Neural cell (in vitro differentiated cells): ENCODE measurements at regions not wholly inside any gene's neighbourhood (a gene's known extent, or its start where the extent isn't known, plus 50 kb on each side); places are given as distances from the start of the nearest gene placed in this dataset.

ENCODE experiments used
- H2AFZ ChIP-seq: fragments of 200-600, 300-800 bp; sonication (generic), shearing (Covaris generic); 2 replicates; pipeline ENCODE4 v1.6.0; 2014; ENCODE audit warnings: low read depth, mild to moderate bottlenecking, antibody characterized with exemption, low read length, moderate library complexity
- H3F3A ChIP-seq: fragments of 200-600 bp; shearing (Covaris generic); 2 replicates; pipeline ENCODE4 v1.6.1; 2016; ENCODE audit warnings: mild to moderate bottlenecking, moderate library complexity, mixed read lengths, antibody characterized with exemption, low read length; ENCODE audit not compliant: insufficient read depth, poor library complexity, severe bottlenecking
- H3K27ac ChIP-seq: fragments of 200-600, 300-800 bp; sonication (generic), shearing (Covaris generic); 2 replicates; pipeline ENCODE4 v1.5.1; 2014; ENCODE audit warnings: mild to moderate bottlenecking, low read length, moderate library complexity
- H3K27me3 ChIP-seq: fragments of 300-800, 200-600 bp; sonication (generic), shearing (Covaris generic); 2 replicates; pipeline ENCODE4 v1.6.0; 2014; ENCODE audit warnings: mild to moderate bottlenecking, low read depth, low read length, moderate library complexity; ENCODE audit not compliant: insufficient read depth
- H3K36me3 ChIP-seq: fragments of 300-800, 200-600 bp; sonication (generic), shearing (Covaris generic); 2 replicates; pipeline ENCODE4 v1.5.1; 2014; ENCODE audit warnings: mild to moderate bottlenecking, antibody characterized with exemption, low read length, moderate library complexity; ENCODE audit not compliant: insufficient read depth
- H3K4me2 ChIP-seq: fragments of 300-800, 200-600 bp; sonication (generic), shearing (Covaris generic); 2 replicates; pipeline ENCODE4 v1.6.0; 2014; ENCODE audit warnings: mild to moderate bottlenecking, low read length
- H3K4me3 ChIP-seq: fragments of 300-800, 200-600 bp; sonication (generic), shearing (Covaris generic); 2 replicates; pipeline ENCODE4 v1.5.1; 2014; ENCODE audit warnings: mild to moderate bottlenecking, low read length, moderate library complexity
- H3K79me2 ChIP-seq: fragments of 200-600 bp; shearing (Covaris generic); replicated peaks from 2 replicates; pipeline ENCODE4 v1.6.0; 2014; ENCODE audit warnings: mild to moderate bottlenecking, low read length, moderate library complexity; ENCODE audit not compliant: insufficient read depth
- H3K9ac ChIP-seq: fragments of 300-800, 200-600 bp; sonication (generic), shearing (Covaris generic); 2 replicates; pipeline ENCODE4 v1.6.1; 2016; ENCODE audit warnings: mild to moderate bottlenecking, low read length, mixed read lengths
- H3K9me2 ChIP-seq: fragments of 200-600 bp; shearing (Covaris generic); 2 replicates; pipeline ENCODE4 v1.6.1; 2016; ENCODE audit warnings: mild to moderate bottlenecking, low read length, mixed read lengths; ENCODE audit not compliant: insufficient read depth
- H3K9me3 ChIP-seq: fragments of 200-600, 300-800 bp; sonication (generic), shearing (Covaris generic); 2 replicates; pipeline ENCODE4 v1.6.1; 2016; ENCODE audit warnings: mild to moderate bottlenecking, mixed run types, low read length, moderate library complexity, mixed read lengths
- H4K20me1 ChIP-seq: fragments of 200-600 bp; shearing (Covaris generic); 2 replicates; pipeline ENCODE4 v1.6.1; 2016; ENCODE audit warnings: mild to moderate bottlenecking, mixed run types; ENCODE audit not compliant: insufficient read depth
- CTCF ChIP-seq: fragments of 450-650 bp; IDR thresholded peaks from 2 replicates; pipeline ENCODE4 v1.5.1; 2014; ENCODE audit warnings: antibody characterized with exemption, mild to moderate bottlenecking, moderate library complexity; ENCODE audit not compliant: poor library complexity, severe bottlenecking
- EP300 ChIP-seq: fragments of 450-650 bp; conservative IDR thresholded peaks from 2 replicates; pipeline ENCODE4 v1.6.1; 2014; ENCODE audit warnings: antibody characterized with exemption, mild to moderate bottlenecking, moderate library complexity; ENCODE audit not compliant: poor library complexity, severe bottlenecking
- EZH2 ChIP-seq: fragments of 200-600, 300-800 bp; shearing (Covaris generic), sonication (generic); IDR thresholded peaks from 2 replicates; pipeline ENCODE4 v1.6.1; 2014; ENCODE audit warnings: antibody characterized with exemption, low read length, borderline replicate concordance, mild to moderate bottlenecking; ENCODE audit not compliant: insufficient read depth, poor library complexity, severe bottlenecking
- MXI1 ChIP-seq: fragments of 450-650 bp; conservative IDR thresholded peaks from 2 replicates; pipeline ENCODE4 v1.6.1; 2014; ENCODE audit warnings: antibody characterized with exemption, mild to moderate bottlenecking; ENCODE audit not compliant: poor library complexity, severe bottlenecking
- POLR2AphosphoS5 ChIP-seq: IDR thresholded peaks from 2 replicates; pipeline ENCODE4 v1.6.1; 2012
- RAD21 ChIP-seq: fragments of 450-650 bp; conservative IDR thresholded peaks from 2 replicates; pipeline ENCODE4 v1.6.1; 2014; ENCODE audit warnings: antibody characterized with exemption, mild to moderate bottlenecking, moderate library complexity
- REST ChIP-seq: IDR thresholded peaks from 2 replicates; pipeline ENCODE4 v1.6.1; 2012; ENCODE audit warnings: borderline replicate concordance
- SMC3 ChIP-seq: fragments of 450-650 bp; conservative IDR thresholded peaks from 2 replicates; pipeline ENCODE4 v1.6.1; 2014; ENCODE audit warnings: antibody characterized with exemption, mild to moderate bottlenecking, moderate library complexity; ENCODE audit not compliant: poor library complexity
- TAF1 ChIP-seq: IDR thresholded peaks from 2 replicates; pipeline ENCODE4 v1.6.1; 2012; ENCODE audit warnings: low read depth

GRCh38 chr1:82451191-82451590 lies 650.5 kb downstream of the ADGRL2 start:
- Histone ChIP-seq H3K27ac (no peak overlapping the region), H3K79me2 (no peaks in the 10 kb centered on the region), H3K4me3 (no peak overlapping the region), H3K27me3 (no peaks in the 10 kb centered on the region), H2AFZ (no peak overlapping the region), H3K36me3 (no peaks in the 10 kb centered on the region), H4K20me1 (no peaks in the 10 kb centered on the region), H3K9me2 (no peaks in the 10 kb centered on the region), H3F3A (no peaks in the 10 kb centered on the region), H3K4me2 (no peak overlapping the region), H3K9ac (no peak overlapping the region), H3K9me3 (no peaks in the 10 kb centered on the region)
- no peak for TF ChIP-seq TAF1
- no peak for TF ChIP-seq CTCF

GRCh38 chr1:82449506-82450057 lies 648.8 kb downstream of the ADGRL2 start:
- H3K27me3 ChIP-seq = no peaks in the 10 kb centered on the region
- no peaks in the 10 kb centered on the region for H3K79me2 ChIP-seq
- H4K20me1 ChIP-seq = no peaks in the 10 kb centered on the region
- H3K9ac ChIP-seq = no peak overlapping the region
- TF ChIP-seq POLR2AphosphoS5 (no peak), REST (no peak), SMC3 (no peak), CTCF (no peak), RAD21 (no peak), EP300 (no peak), EZH2 (no peak), TAF1 (no peak), MXI1 (no peak)
- H2AFZ ChIP-seq = no peak overlapping the region
- H3K9me2 ChIP-seq = no peaks in the 10 kb centered on the region
- H3K27ac ChIP-seq = no peak overlapping the region
- H3F3A ChIP-seq = no peaks in the 10 kb centered on the region
- H3K4me3 ChIP-seq = no peak overlapping the region
- no peaks in the 10 kb centered on the region for H3K36me3 ChIP-seq
- H3K9me3 ChIP-seq = no peaks in the 10 kb centered on the region
- no peak overlapping the region for H3K4me2 ChIP-seq
